Neural progenitor cell (in vitro differentiated cells): ENCODE measurements at regions not wholly inside any gene's neighbourhood (a gene's known extent, or its start where the extent isn't known, plus 50 kb on each side); places are given as distances from the start of the nearest gene placed in this dataset.

Experiments
- CTCF ChIP-seq: fragments of 200-600 bp; sonication (generic); IDR thresholded peaks from 2 replicates; pipeline ENCODE4 v1.5.1; 2017; ENCODE audit warnings: antibody characterized with exemption, mild to moderate bottlenecking
- EZH2 ChIP-seq: fragments of 200-600 bp; sonication (generic); IDR thresholded peaks from 2 replicates; pipeline ENCODE4 v1.6.1; 2017; ENCODE audit warnings: antibody characterized with exemption, mild to moderate bottlenecking, moderate library complexity
- EZH2phosphoT487 ChIP-seq: fragments of 200-600 bp; sonication (generic); IDR thresholded peaks from 2 replicates; pipeline ENCODE4 v1.6.1; 2017; ENCODE audit warnings: antibody characterized with exemption

- TF ChIP-seq EZH2phosphoT487 (no peak), EZH2 (no peak), CTCF (no peak)
These were observed 233.3 kb upstream of the C1orf174 start for GRCh38 chr1:4133297-4133938.
